Neuron (in vitro differentiated cells): ENCODE measurements at regions not wholly inside any gene's neighbourhood (a gene's known extent, or its start where the extent isn't known, plus 50 kb on each side); places are given as distances from the start of the nearest gene placed in this dataset.

ENCODE experiments used
- H2AFZ ChIP-seq: one replicate; pipeline ENCODE4 v1.6.1; 2013; ENCODE audit warnings: low read depth, mild to moderate bottlenecking, inconsistent platforms, low read length, moderate library complexity
- H3K27me3 ChIP-seq: one replicate; pipeline ENCODE4 v1.6.1; 2013; ENCODE audit warnings: low read length; ENCODE audit not compliant: insufficient read depth
- H3K36me3 ChIP-seq: one replicate; pipeline ENCODE4 v1.6.1; 2013; ENCODE audit warnings: low read length; ENCODE audit not compliant: insufficient read depth
- H3K4me1 ChIP-seq: one replicate; pipeline ENCODE4 v1.6.1; 2013; ENCODE audit warnings: low read length; ENCODE audit not compliant: insufficient read depth
- H3K4me3 ChIP-seq: 2 replicates; pipeline ENCODE4 v1.5.1; 2013; ENCODE audit warnings: mild to moderate bottlenecking, low read length, moderate library complexity
- H3K9me3 ChIP-seq: one replicate; pipeline ENCODE4 v1.6.1; 2013; ENCODE audit warnings: low read length

DNA sequence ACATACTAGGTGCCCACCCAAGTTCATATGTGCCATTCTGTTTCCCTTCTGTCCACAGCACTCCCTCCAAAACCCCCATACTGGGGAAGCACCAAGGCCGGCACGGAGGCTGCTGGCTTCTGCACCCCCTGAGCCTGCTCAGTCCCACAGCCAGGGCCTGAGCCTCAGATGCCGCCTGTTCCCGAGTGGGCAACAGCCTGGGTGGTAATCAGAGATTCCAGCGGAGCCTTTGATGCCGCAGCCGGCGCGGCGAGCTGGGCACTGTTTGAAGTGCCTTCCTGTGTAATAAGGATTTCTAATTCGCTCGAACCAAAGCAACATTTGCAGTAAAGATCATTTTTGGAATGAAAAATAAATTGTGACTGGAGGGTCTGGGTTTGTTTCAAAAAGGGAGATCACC lies 460.3 kb downstream of the SOX6 start:
- H3K9me3 ChIP-seq = no peaks in the 10 kb centered on the region
- no peaks in the 10 kb centered on the region for H3K27me3 ChIP-seq
- no peak overlapping the region for H2AFZ ChIP-seq
- H3K4me3 ChIP-seq = no peak overlapping the region
- H3K36me3 ChIP-seq = no peaks in the 10 kb centered on the region
- H3K4me1 ChIP-seq = no peaks in the 10 kb centered on the region

- H3K9me3 ChIP-seq = no peaks in the 10 kb centered on the region
- H3K4me3 ChIP-seq = no peak overlapping the region
- H3K36me3 ChIP-seq = no peaks in the 10 kb centered on the region
- no peaks in the 10 kb centered on the region for H3K4me1 ChIP-seq
- no peaks in the 10 kb centered on the region for H3K27me3 ChIP-seq
- H2AFZ ChIP-seq = no peak overlapping the region
Measured at GRCh38 chr11:15896530-15896929, 459.8 kb downstream of the SOX6 start.

DNA sequence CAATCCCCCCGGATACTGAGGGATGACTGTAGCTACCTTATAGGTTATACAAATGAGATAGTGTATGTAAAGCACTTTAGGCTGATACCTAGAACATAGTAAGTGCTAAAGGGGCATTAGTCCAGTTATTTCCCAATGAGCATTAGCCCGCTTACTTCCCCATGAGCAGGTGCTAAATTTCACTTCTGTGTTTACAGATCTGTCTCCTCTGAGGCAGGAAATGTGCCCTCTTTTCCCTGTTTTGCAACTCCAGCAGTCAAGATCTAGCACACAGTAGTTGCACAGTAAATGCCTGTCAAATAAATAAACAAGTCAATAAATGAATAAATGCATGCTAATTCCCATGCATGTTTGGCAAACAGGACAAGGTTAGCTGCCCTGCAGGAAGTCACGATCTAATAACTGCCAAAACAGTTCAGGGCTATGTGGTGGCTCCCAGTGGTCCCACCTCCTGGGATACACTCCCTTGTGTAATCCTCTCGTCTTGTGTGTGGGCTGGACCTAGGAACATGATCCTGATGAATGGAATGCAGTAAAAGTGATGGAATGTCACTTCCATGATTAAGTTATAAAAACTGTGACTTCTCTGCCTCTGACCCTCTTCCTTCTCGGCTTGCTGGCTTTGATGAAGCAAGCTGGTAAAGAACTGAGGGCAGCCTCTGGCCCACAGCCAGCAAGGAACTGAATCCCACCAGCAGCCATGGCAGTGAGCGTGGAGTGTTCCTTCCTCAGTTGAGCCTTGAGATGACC lies 459.0 kb downstream of the SOX6 start:
- Histone ChIP-seq H3K36me3 (no peaks in the 10 kb centered on the region), H3K27me3 (no peaks in the 10 kb centered on the region), H3K4me3 (no peak overlapping the region), H2AFZ (no peak overlapping the region), H3K9me3 (no peaks in the 10 kb centered on the region), H3K4me1 (no peaks in the 10 kb centered on the region)

DNA sequence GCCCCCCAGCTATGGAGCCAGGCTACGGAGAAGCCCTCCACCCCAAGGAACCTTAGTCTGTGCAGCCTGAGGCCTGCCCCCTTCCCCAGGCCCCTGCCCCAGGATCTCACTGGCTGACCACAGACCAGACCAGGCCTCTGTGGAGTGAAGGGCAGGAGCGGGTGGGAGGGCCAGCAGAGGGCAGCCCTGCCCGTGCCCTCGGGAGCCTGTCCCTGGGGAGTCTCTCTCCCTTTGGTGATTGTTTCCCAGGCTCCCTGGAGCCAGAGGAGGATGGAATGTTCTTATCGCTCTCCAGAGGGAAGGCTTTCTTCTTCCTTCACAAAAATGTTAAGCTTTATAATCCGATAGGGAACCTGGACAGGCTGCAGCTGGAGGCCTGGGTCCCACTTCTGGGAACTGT lies 455.3 kb downstream of the SOX6 start:
- Histone ChIP-seq H3K4me1 (no peaks in the 10 kb centered on the region), H3K27me3 (no peaks in the 10 kb centered on the region)

DNA sequence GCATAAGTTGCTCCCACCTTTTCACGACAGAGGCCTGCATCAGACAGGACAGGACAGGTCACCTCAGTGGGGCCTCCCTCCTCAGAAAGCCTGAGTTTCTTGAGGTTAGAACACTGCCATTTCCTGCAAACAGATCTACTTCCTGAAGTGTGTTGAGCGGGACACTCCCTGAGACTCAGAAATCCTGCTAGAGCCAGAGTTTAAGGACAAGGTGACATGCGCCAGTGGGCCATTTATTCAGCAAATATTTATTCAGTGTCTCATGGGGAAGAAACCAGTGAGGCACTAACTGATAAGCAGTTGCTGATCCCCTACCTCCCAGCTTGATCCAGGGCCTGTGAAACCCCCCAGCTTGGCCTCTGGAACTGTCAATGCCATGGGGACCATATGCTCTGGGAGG lies 454.6 kb downstream of the SOX6 start:
- no peaks in the 10 kb centered on the region for H3K9me3 ChIP-seq

More for the DNA sequence above, 455.3 kb downstream of the SOX6 start:
- Histone ChIP-seq H3K4me3 (no peak overlapping the region), H3K36me3 (no peaks in the 10 kb centered on the region), H2AFZ (no peak overlapping the region), H3K9me3 (no peaks in the 10 kb centered on the region)

GRCh38 chr11:15903246-15903645 lies 453.1 kb downstream of the SOX6 start:
- Histone ChIP-seq H3K4me3 (no peak overlapping the region), H2AFZ (no peak overlapping the region), H3K27me3 (no peaks in the 10 kb centered on the region), H3K36me3 (no peaks in the 10 kb centered on the region), H3K9me3 (no peaks in the 10 kb centered on the region), H3K4me1 (no peaks in the 10 kb centered on the region)

More for the DNA sequence above, 454.6 kb downstream of the SOX6 start:
- Histone ChIP-seq H2AFZ (no peak overlapping the region), H3K4me3 (no peak overlapping the region), H3K4me1 (no peaks in the 10 kb centered on the region), H3K27me3 (no peaks in the 10 kb centered on the region), H3K36me3 (no peaks in the 10 kb centered on the region)

GRCh38 chr11:15905366-15906104 lies 450.8 kb downstream of the SOX6 start:
- H3K36me3 ChIP-seq = no peaks in the 10 kb centered on the region
- H2AFZ ChIP-seq = no peak overlapping the region
- H3K27me3 ChIP-seq = no peaks in the 10 kb centered on the region
- no peak overlapping the region for H3K4me3 ChIP-seq
- no peaks in the 10 kb centered on the region for H3K4me1 ChIP-seq
- no peaks in the 10 kb centered on the region for H3K9me3 ChIP-seq

DNA sequence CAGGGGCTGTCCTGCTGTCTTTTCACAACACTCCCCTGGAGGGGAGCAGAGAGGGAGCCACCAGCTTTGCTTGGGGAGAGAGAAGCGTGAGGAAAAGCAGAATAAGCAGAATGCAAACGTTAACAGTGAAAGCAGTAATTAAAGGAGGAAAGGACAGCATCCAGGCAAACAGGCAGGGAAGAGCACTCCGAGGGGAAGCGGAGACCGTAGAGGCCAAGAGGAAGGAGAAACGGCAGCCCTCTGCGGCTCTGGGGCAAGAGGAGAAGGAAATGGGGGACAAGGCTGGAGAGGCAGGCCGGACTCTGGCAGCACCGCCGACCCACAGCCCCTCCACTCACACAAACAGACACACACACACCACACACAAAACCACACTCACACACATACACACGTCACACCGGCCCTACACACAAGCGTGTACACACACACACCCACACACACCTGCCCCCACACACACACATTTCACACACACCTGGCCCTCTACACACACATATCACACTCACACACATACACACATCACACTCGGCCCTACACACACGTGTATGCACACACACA lies 449.8 kb downstream of the SOX6 start:
- no peaks in the 10 kb centered on the region for H3K9me3 ChIP-seq
- no peaks in the 10 kb centered on the region for H3K4me1 ChIP-seq
- H3K4me3 ChIP-seq = no peak overlapping the region
- no peaks in the 10 kb centered on the region for H3K36me3 ChIP-seq
- peaks cover under 1% of the 10 kb centered on the region for H3K27me3 ChIP-seq
- H2AFZ ChIP-seq = no peak overlapping the region

- Histone ChIP-seq H2AFZ (no peak overlapping the region), H3K4me3 (no peak overlapping the region), H3K27me3 (peaks cover 4% of the 10 kb centered on the region), H3K4me1 (no peaks in the 10 kb centered on the region), H3K36me3 (no peaks in the 10 kb centered on the region), H3K9me3 (no peaks in the 10 kb centered on the region)
Measured at GRCh38 chr11:15907806-15908205, 448.5 kb downstream of the SOX6 start.

- no peak overlapping the region for H3K4me3 ChIP-seq
Measured at GRCh38 chr11:15909937-15910598, 446.3 kb downstream of the SOX6 start.

DNA sequence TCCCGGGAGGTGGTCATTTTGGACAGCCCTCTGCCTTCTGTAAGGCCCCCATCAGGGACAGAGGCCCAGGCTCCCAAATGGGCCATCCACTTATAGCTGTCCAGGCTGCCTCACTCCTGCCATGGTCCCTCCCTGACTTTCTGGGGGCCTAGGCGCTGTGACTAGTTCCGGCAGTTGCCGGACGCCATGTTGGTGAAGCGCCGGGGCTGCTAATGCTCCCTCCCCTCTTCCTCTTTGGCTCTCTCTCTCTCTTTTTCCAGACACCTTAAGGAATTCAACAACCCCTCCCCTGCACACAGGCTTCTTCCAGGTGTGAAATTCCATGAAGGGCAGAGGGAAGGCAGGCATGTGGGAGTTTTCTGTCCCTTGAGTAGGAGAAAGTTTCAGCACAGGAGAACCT lies 445.6 kb downstream of the SOX6 start:
- peaks cover 4% of the 10 kb centered on the region for H3K27me3 ChIP-seq
- H3K4me3 ChIP-seq = no peak overlapping the region
- no peaks in the 10 kb centered on the region for H3K36me3 ChIP-seq
- H2AFZ ChIP-seq = no peak overlapping the region
- H3K4me1 ChIP-seq = no peaks in the 10 kb centered on the region
- H3K9me3 ChIP-seq = no peaks in the 10 kb centered on the region

More at GRCh38 chr11:15909937-15910598, 446.3 kb downstream of the SOX6 start:
- Histone ChIP-seq H3K9me3 (no peaks in the 10 kb centered on the region), H3K36me3 (no peaks in the 10 kb centered on the region), H2AFZ (no peak overlapping the region), H3K27me3 (peaks cover 4% of the 10 kb centered on the region), H3K4me1 (no peaks in the 10 kb centered on the region)

DNA sequence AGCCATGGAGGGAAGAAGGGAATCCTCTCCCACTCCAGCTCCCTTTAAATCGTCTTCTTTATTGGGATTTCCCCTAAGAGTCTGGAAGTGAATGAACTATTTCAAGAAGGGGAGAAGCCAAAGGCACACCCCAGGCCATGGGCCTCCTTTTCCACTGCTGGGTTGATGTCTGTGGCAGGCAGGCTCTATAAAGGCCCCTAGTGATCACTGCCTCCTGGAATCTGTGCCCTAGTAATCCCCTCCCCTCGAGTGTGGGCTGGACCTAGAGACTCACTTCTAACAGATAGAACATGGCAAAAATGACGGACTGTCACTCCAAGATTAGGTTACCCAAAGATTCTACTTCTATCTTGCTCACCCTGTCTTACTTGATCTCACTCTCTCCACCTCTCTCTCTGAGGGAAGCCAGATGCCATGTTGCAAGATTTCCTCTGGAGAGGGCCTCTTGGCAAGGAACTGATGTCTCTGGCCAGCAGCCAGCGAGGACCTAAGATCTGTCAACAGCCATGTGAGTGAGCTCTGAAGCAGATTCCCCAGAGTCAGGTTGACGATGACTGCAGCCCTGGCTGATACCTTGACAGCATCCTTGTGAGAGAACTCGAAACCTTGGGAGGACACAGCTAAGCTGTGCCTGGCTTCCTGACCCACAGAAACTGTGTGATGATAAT lies 444.8 kb downstream of the SOX6 start:
- no peaks in the 10 kb centered on the region for H3K36me3 ChIP-seq
- no peaks in the 10 kb centered on the region for H3K4me1 ChIP-seq
- peaks cover 4% of the 10 kb centered on the region for H3K27me3 ChIP-seq
- H3K9me3 ChIP-seq = no peaks in the 10 kb centered on the region
- no peak overlapping the region for H3K4me3 ChIP-seq
- H2AFZ ChIP-seq = no peak overlapping the region
